HEK293 (cell line): ENCODE measurements at regions not wholly inside any gene's neighbourhood (a gene's known extent, or its start where the extent isn't known, plus 50 kb on each side); places are given as distances from the start of the nearest gene placed in this dataset.

Experiments used
- MZF1 ChIP-seq: fragments of 450-650 bp; formaldehyde crosslinking; IDR thresholded peaks from 2 replicates; pipeline ENCODE4 v1.5.1; 2017; ENCODE audit warnings: missing biosample characterization, missing genetic modification characterization, borderline replicate concordance
- ZBTB20 ChIP-seq: fragments of 450-650 bp; formaldehyde crosslinking; IDR thresholded peaks from 2 replicates; pipeline ENCODE4 v1.5.1; 2016; ENCODE audit warnings: missing biosample characterization, missing genetic modification characterization
- ZFP3 ChIP-seq: fragments of 450-650 bp; formaldehyde crosslinking; IDR thresholded peaks from 2 replicates; pipeline ENCODE4 v1.5.1; 2016; ENCODE audit warnings: low read depth, missing biosample characterization, missing genetic modification characterization
- ZNF112 ChIP-seq: fragments of 450-650 bp; formaldehyde crosslinking; IDR thresholded peaks from 2 replicates; pipeline ENCODE4 v1.5.0; 2017; ENCODE audit warnings: missing biosample characterization, missing genetic modification characterization
- ZNF292 ChIP-seq: fragments of 450-650 bp; formaldehyde crosslinking; IDR thresholded peaks from 2 replicates; pipeline ENCODE4 v1.5.1; 2016; ENCODE audit warnings: low read depth, missing biosample characterization, missing genetic modification characterization, borderline replicate concordance
- ZNF391 ChIP-seq: fragments of 450-650 bp; formaldehyde crosslinking; IDR thresholded peaks from 2 replicates; pipeline ENCODE4 v1.5.1; 2016; ENCODE audit warnings: low read depth, missing biosample characterization, missing genetic modification characterization, borderline replicate concordance
- ZNF555 ChIP-seq: fragments of 450-650 bp; formaldehyde crosslinking; conservative IDR thresholded peaks from 2 replicates; pipeline ENCODE4 v1.5.1; 2017; ENCODE audit warnings: missing biosample characterization, mild to moderate bottlenecking, missing genetic modification characterization, inconsistent platforms
- ZNF830 ChIP-seq: fragments of 450-650 bp; IDR thresholded peaks from 2 replicates; pipeline ENCODE4 v1.5.0; 2018; ENCODE audit warnings: missing biosample characterization, missing genetic modification characterization, low read depth, mild to moderate bottlenecking, moderate library complexity
- TF ChIP-seq, protein P1 (sequence below): fragments of 450-650 bp; formaldehyde crosslinking; IDR thresholded peaks from 2 replicates; pipeline ENCODE4 v1.5.1; 2016; ENCODE audit warnings: missing biosample characterization, missing genetic modification characterization
- TF ChIP-seq, protein P2 (sequence below): fragments of 450-650 bp; formaldehyde crosslinking; IDR thresholded peaks from 2 replicates; pipeline ENCODE4 v1.5.1; 2016; ENCODE audit warnings: missing biosample characterization, missing genetic modification characterization

DNA sequence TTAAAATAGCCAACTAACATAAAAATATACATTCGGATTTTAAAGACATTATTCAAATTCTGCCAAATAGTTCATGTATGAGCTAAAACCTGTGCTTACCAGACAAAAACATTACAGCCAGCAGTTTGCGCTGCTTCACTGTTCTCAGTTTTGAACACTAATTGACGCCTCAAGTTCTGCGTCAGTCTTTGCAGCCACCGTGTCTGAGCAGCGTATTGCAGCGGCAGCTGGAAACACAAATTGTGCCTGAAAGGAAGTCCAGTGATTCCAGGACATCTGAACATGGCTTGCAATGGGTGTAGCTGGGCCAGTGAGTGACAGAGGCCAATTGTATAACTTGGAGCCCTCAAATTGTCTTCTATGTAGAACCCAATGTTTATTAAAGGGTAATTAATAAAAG, 267.6 kb downstream of the TFCP2L1 start:
- TF ChIP-seq, protein P1, sequence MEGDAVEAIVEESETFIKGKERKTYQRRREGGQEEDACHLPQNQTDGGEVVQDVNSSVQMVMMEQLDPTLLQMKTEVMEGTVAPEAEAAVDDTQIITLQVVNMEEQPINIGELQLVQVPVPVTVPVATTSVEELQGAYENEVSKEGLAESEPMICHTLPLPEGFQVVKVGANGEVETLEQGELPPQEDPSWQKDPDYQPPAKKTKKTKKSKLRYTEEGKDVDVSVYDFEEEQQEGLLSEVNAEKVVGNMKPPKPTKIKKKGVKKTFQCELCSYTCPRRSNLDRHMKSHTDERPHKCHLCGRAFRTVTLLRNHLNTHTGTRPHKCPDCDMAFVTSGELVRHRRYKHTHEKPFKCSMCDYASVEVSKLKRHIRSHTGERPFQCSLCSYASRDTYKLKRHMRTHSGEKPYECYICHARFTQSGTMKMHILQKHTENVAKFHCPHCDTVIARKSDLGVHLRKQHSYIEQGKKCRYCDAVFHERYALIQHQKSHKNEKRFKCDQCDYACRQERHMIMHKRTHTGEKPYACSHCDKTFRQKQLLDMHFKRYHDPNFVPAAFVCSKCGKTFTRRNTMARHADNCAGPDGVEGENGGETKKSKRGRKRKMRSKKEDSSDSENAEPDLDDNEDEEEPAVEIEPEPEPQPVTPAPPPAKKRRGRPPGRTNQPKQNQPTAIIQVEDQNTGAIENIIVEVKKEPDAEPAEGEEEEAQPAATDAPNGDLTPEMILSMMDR (tag by site-specific recombination) = no peak
- TF ChIP-seq, protein P2, sequence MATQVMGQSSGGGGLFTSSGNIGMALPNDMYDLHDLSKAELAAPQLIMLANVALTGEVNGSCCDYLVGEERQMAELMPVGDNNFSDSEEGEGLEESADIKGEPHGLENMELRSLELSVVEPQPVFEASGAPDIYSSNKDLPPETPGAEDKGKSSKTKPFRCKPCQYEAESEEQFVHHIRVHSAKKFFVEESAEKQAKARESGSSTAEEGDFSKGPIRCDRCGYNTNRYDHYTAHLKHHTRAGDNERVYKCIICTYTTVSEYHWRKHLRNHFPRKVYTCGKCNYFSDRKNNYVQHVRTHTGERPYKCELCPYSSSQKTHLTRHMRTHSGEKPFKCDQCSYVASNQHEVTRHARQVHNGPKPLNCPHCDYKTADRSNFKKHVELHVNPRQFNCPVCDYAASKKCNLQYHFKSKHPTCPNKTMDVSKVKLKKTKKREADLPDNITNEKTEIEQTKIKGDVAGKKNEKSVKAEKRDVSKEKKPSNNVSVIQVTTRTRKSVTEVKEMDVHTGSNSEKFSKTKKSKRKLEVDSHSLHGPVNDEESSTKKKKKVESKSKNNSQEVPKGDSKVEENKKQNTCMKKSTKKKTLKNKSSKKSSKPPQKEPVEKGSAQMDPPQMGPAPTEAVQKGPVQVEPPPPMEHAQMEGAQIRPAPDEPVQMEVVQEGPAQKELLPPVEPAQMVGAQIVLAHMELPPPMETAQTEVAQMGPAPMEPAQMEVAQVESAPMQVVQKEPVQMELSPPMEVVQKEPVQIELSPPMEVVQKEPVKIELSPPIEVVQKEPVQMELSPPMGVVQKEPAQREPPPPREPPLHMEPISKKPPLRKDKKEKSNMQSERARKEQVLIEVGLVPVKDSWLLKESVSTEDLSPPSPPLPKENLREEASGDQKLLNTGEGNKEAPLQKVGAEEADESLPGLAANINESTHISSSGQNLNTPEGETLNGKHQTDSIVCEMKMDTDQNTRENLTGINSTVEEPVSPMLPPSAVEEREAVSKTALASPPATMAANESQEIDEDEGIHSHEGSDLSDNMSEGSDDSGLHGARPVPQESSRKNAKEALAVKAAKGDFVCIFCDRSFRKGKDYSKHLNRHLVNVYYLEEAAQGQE = no peak
- TF ChIP-seq ZNF391 (tag by site-specific recombination) = no peak
- no peak for TF ChIP-seq ZNF112 (tag by site-specific recombination)
- TF ChIP-seq MZF1 (tag by site-specific recombination) = no peak
- no peak for TF ChIP-seq ZFP3
- TF ChIP-seq ZNF292 (tag by site-specific recombination) = no peak
- no peak for TF ChIP-seq ZNF555
- TF ChIP-seq ZNF830 (tag by site-specific recombination) = no peak
- TF ChIP-seq ZBTB20 (tag by site-specific recombination) = no peak
